IMR-90 (cell line): ENCODE measurements at regions not wholly inside any gene's neighbourhood (a gene's known extent, or its start where the extent isn't known, plus 50 kb on each side); places are given as distances from the start of the nearest gene placed in this dataset.

Source experiments
- ATAC-seq: fragments of 200-7000 bp; cut with Tn5 transposase; 2 replicates; pipeline ENCODE4 v1.9.1; 2020; ENCODE audit warnings: low read depth, mild to moderate bottlenecking, moderate library complexity
- BruUV-seq: library from RNA; stranded (reverse); fragments of 400-500 nt; replicated peaks from 2 replicates; lab custom pipeline; 2021; lab: Mats Ljungman, UMichigan
- CTCF ChIA-PET: fragments of 300-600 bp; formaldehyde crosslinking; extraction: SDS; loops from one replicate; lab custom pipeline; 2021; ENCODE audit warnings: antibody characterized with exemption; lab: Yijun Ruan, JAX
- POLR2A ChIA-PET: fragments of 300-600 bp; sonication (Branson Sonifier 250); formaldehyde crosslinking; loops from one replicate; lab custom pipeline; 2022; ENCODE audit warnings: antibody characterized with exemption; ENCODE audit not compliant: unreplicated experiment; lab: Charles Lee
- DNase-seq: peaks from one replicate; pipeline ENCODE4 v3.0.0; 2013
- H2AFZ ChIP-seq: replicated peaks from 2 replicates; pipeline ENCODE3; 2013; ENCODE audit warnings: low read length, mild to moderate bottlenecking; ENCODE audit not compliant: poor library complexity
- H2AK5ac ChIP-seq: 2 replicates; pipeline ENCODE4 v1.6.1; 2013; ENCODE audit warnings: low read depth, low read length, inconsistent platforms
- H2AK9ac ChIP-seq: replicated peaks from 2 replicates; pipeline ENCODE3; 2013; ENCODE audit warnings: mild to moderate bottlenecking, low read depth, low read length, moderate library complexity; ENCODE audit not compliant: poor library complexity
- H2BK120ac ChIP-seq: 2 replicates; pipeline ENCODE4 v1.6.1; 2013; ENCODE audit warnings: low read depth, low read length, inconsistent platforms
- H2BK15ac ChIP-seq: 3 replicates; pipeline ENCODE4 v1.6.1; 2013; ENCODE audit warnings: low read depth, low read length, inconsistent platforms
- H2BK20ac ChIP-seq: 2 replicates; pipeline ENCODE4 v1.6.1; 2013; ENCODE audit warnings: low read depth, mild to moderate bottlenecking, inconsistent platforms, low read length, moderate library complexity
- H2BK5ac ChIP-seq: 2 replicates; pipeline ENCODE4 v1.6.1; 2013; ENCODE audit warnings: mild to moderate bottlenecking, low read depth, low read length, inconsistent platforms; ENCODE audit not compliant: poor library complexity, severe bottlenecking
- H3K14ac ChIP-seq: replicated peaks from 2 replicates; pipeline ENCODE4 v1.6.1; 2013; ENCODE audit warnings: low read depth, low read length, inconsistent platforms
- H3K18ac ChIP-seq: 2 replicates; pipeline ENCODE4 v1.6.1; 2013; ENCODE audit warnings: low read depth, low read length, control low read depth
- H3K23ac ChIP-seq: 2 replicates; pipeline ENCODE4 v1.6.1; 2013; ENCODE audit warnings: low read depth, low read length, inconsistent platforms
- H3K27ac ChIP-seq: 2 replicates; pipeline ENCODE4 v1.5.1; 2013; ENCODE audit warnings: mild to moderate bottlenecking, control low read depth, low read length; ENCODE audit not compliant: insufficient read depth
- H3K27me3 ChIP-seq: 2 replicates; pipeline ENCODE4 v1.6.1; 2013; ENCODE audit warnings: low read length; ENCODE audit not compliant: control insufficient read depth, insufficient read depth
- H3K36me3 ChIP-seq: 2 replicates; pipeline ENCODE4 v1.6.1; 2013; ENCODE audit warnings: low read length, mixed read lengths; ENCODE audit not compliant: control insufficient read depth, insufficient read depth
- H3K4ac ChIP-seq: 2 replicates; pipeline ENCODE4 v1.6.1; 2013; ENCODE audit warnings: low read depth, low read length, inconsistent platforms
- H3K4me1 ChIP-seq: 2 replicates; pipeline ENCODE4 v1.6.1; 2013; ENCODE audit warnings: low read length, mixed read lengths; ENCODE audit not compliant: control insufficient read depth, insufficient read depth
- H3K4me2 ChIP-seq: 2 replicates; pipeline ENCODE4 v1.6.1; 2013; ENCODE audit warnings: low read depth, mild to moderate bottlenecking, control low read depth, low read length, moderate library complexity
- H3K4me3 ChIP-seq: 2 replicates; pipeline ENCODE4 v1.5.1; 2013; ENCODE audit warnings: low read depth, mild to moderate bottlenecking, control low read depth, low read length, moderate library complexity; ENCODE audit not compliant: insufficient read depth
- H3K56ac ChIP-seq: 2 replicates; pipeline ENCODE4 v1.6.1; 2013; ENCODE audit warnings: low read length, inconsistent platforms; ENCODE audit not compliant: insufficient read depth; ENCODE audit errors: extremely low read depth
- H3K79me1 ChIP-seq, 2 experiments: 2 replicates each; pipeline ENCODE4 v1.6.1; 2013; ENCODE audit warnings: low read length in 2 of 2, inconsistent platforms in 1 of 2, low read depth in 1 of 2
- H3K9ac ChIP-seq: 2 replicates; pipeline ENCODE4 v1.6.1; 2013; ENCODE audit warnings: low read depth, low read length, control low read depth
- H3K9me1 ChIP-seq: 2 replicates; pipeline ENCODE4 v1.6.1; 2013; ENCODE audit warnings: low read length, inconsistent platforms; ENCODE audit not compliant: insufficient read depth
- H3K9me3 ChIP-seq: 2 replicates; pipeline ENCODE4 v1.6.1; 2013; ENCODE audit warnings: low read length; ENCODE audit not compliant: control insufficient read depth, insufficient read depth
- H4K20me1 ChIP-seq: 2 replicates; pipeline ENCODE4 v1.6.1; 2013; ENCODE audit warnings: low read length, inconsistent platforms; ENCODE audit not compliant: insufficient read depth
- H4K5ac ChIP-seq: 2 replicates; pipeline ENCODE4 v1.6.1; 2013; ENCODE audit warnings: mild to moderate bottlenecking, low read depth, low read length, control low read depth
- H4K8ac ChIP-seq, 2 experiments: 2 replicates each; pipeline ENCODE4 v1.6.1; 2013; ENCODE audit warnings: low read depth in 2 of 2, low read length in 2 of 2, control low read depth in 1 of 2, inconsistent platforms in 1 of 2
- H4K91ac ChIP-seq: 2 replicates; pipeline ENCODE4 v1.6.1; 2013; ENCODE audit warnings: low read depth, low read length, inconsistent platforms; ENCODE audit not compliant: insufficient read depth
- BHLHE40 ChIP-seq: fragments of 150-350 bp; IDR thresholded peaks from 2 replicates; pipeline ENCODE4 v1.6.1; 2016; ENCODE audit warnings: mild to moderate bottlenecking, low read depth, low read length
- CEBPB ChIP-seq: IDR thresholded peaks from 2 replicates; pipeline ENCODE4 v1.6.1; 2012; ENCODE audit warnings: low read depth, low read length, improper control_type of control experiment
- CHD1 ChIP-seq: IDR thresholded peaks from 2 replicates; pipeline ENCODE4 v1.6.1; 2012; ENCODE audit warnings: low read depth, low read length, improper control_type of control experiment
- MAZ ChIP-seq: IDR thresholded peaks from 2 replicates; pipeline ENCODE4 v1.6.1; 2012; ENCODE audit warnings: low read depth, mild to moderate bottlenecking, low read length, improper control_type of control experiment, moderate library complexity, borderline replicate concordance
- MXI1 ChIP-seq: IDR thresholded peaks from 2 replicates; pipeline ENCODE4 v1.6.1; 2012; ENCODE audit warnings: low read depth, mild to moderate bottlenecking, low read length, moderate library complexity, borderline replicate concordance
- NFE2L2 ChIP-seq: fragments of 150-350 bp; IDR thresholded peaks from 2 replicates; pipeline ENCODE4 v1.6.1; 2016; ENCODE audit warnings: low read depth, mild to moderate bottlenecking, low read length
- POLR2A ChIP-seq: IDR thresholded peaks from 2 replicates; pipeline ENCODE4 v1.6.1; 2012; ENCODE audit warnings: mild to moderate bottlenecking, low read depth, low read length
- RAD21 ChIP-seq: IDR thresholded peaks from 2 replicates; pipeline ENCODE4 v1.6.1; 2012; ENCODE audit warnings: low read length, improper control_type of control experiment
- RCOR1 ChIP-seq: IDR thresholded peaks from 2 replicates; pipeline ENCODE4 v1.6.1; 2012; ENCODE audit warnings: mild to moderate bottlenecking, low read length, improper control_type of control experiment; ENCODE audit not compliant: insufficient replicate concordance
- RFX5 ChIP-seq: IDR thresholded peaks from 2 replicates; pipeline ENCODE4 v1.8.0; 2012; ENCODE audit warnings: low read depth, mild to moderate bottlenecking, low read length, moderate library complexity
- USF2 ChIP-seq: fragments of 150-350 bp; IDR thresholded peaks from 2 replicates; pipeline ENCODE4 v1.6.1; 2017; ENCODE audit warnings: mild to moderate bottlenecking, antibody characterized with exemption, low read length, low read depth
- whole genome bisulfite sequencing, 2 experiments: methylation state at CpG; one replicate each; pipeline versions ENCODE4 v1.1.5 to v1.1.7; 2013; ENCODE audit warnings: missing lambda C conversion rate in 2 of 2; ENCODE audit not compliant: insufficient read length in 1 of 2; ENCODE audit errors: extremely low coverage in 2 of 2; 5-methylcytosine and 5-hydroxymethylcytosine counted together
- dilution Hi-C: fragments of 300-500 bp; cut with HindIII; formaldehyde crosslinking; loops from one replicate; pipeline ENCODE4 v1.14.3; 2018; ENCODE audit warnings: low sequenced_read_pairs; ENCODE audit not compliant: unreplicated experiment
- in situ Hi-C: fragments of 300-500 bp; cut with MboI; formaldehyde crosslinking; loops from 3 replicates; pipeline ENCODE4 v1.14.3; 2019; ENCODE audit warnings: low sequenced_read_pairs, inconsistent platforms, mixed read lengths
- intact Hi-C: fragments of 100-400 bp; cut with micrococcal nuclease; formaldehyde crosslinking; loops from 2 replicates; pipeline ENCODE4 v1.10.0; 2022

- H3K4me2 ChIP-seq: no peak overlapping the region
- no peak overlapping the region for H3K4ac ChIP-seq
- no peak overlapping the region for H2BK15ac ChIP-seq
- H3K79me1 ChIP-seq: no peaks in the 10 kb centered on the region
- no peaks in the 10 kb centered on the region for H4K20me1 ChIP-seq
- no peak overlapping the region for H4K91ac ChIP-seq
- H3K4me3 ChIP-seq: no peak overlapping the region
- DNase-seq (no peak), ATAC-seq (no peak)
- no peak overlapping the region for H3K14ac ChIP-seq
- ChIA-PET CTCF (no interaction called here), POLR2A (no interaction called here)
- H2AK5ac ChIP-seq: no peak overlapping the region
- H4K5ac ChIP-seq: no peak overlapping the region
- H3K23ac ChIP-seq: no peak overlapping the region
- no CpG with 5 or more reads among the region's 6 CpGs for WGBS, 2 experiments
- H2BK20ac ChIP-seq: no peak overlapping the region
- BruUV-seq: no TSS peak
- no peak overlapping the region for H2BK5ac ChIP-seq
- H2AFZ ChIP-seq: no peak overlapping the region
- no peak overlapping the region for H3K9ac ChIP-seq
- H3K27ac ChIP-seq: no peak overlapping the region
- no peak overlapping the region for H4K8ac ChIP-seq
- no peaks in the 10 kb centered on the region for H3K4me1 ChIP-seq
- no peaks in the 10 kb centered on the region for H3K36me3 ChIP-seq
- H3K27me3 ChIP-seq: no peaks in the 10 kb centered on the region
- no peaks in the 10 kb centered on the region for H3K9me1 ChIP-seq
- dilution Hi-C loops: no loop called here
- no peak overlapping the region for H3K18ac ChIP-seq
- intact Hi-C loops: no loop called here
- H3K9me3 ChIP-seq: no peaks in the 10 kb centered on the region
- H2AK9ac ChIP-seq: no peak overlapping the region
- no peak overlapping the region for H3K56ac ChIP-seq
- in situ Hi-C loops: loop anchor here (25.0 kb wide), 1 partner anchor 98 kb away; no protein-coding TSS in a partner anchor
- TF ChIP-seq CHD1: no peak
- no peak for TF ChIP-seq POLR2A
- no peak for TF ChIP-seq RAD21
- TF ChIP-seq RFX5: no peak
- TF ChIP-seq CEBPB: no peak
- no peak for TF ChIP-seq MAZ
- TF ChIP-seq BHLHE40: no peak
- no peak for TF ChIP-seq NFE2L2
- TF ChIP-seq USF2: no peak
- TF ChIP-seq RCOR1: no peak
- TF ChIP-seq MXI1: no peak
- H2BK120ac ChIP-seq: no peak overlapping the region
Observed at GRCh38 chr9:2964470-2964869, 120.6 kb upstream of the PUM3 start.
